C4-2B (cell line): ENCODE measurements at regions not wholly inside any gene's neighbourhood (a gene's known extent, or its start where the extent isn't known, plus 50 kb on each side); places are given as distances from the start of the nearest gene placed in this dataset.

ENCODE experiments used
- ZFX ChIP-seq: fragments of 450-650 bp; IDR thresholded peaks from 2 replicates; pipeline ENCODE4 v1.6.1; 2017
- TF ChIP-seq, protein P1 (sequence below): fragments of 450-650 bp; conservative IDR thresholded peaks from 2 replicates; pipeline ENCODE4 v1.5.1; 2017; ENCODE audit warnings: mild to moderate bottlenecking

DNA sequence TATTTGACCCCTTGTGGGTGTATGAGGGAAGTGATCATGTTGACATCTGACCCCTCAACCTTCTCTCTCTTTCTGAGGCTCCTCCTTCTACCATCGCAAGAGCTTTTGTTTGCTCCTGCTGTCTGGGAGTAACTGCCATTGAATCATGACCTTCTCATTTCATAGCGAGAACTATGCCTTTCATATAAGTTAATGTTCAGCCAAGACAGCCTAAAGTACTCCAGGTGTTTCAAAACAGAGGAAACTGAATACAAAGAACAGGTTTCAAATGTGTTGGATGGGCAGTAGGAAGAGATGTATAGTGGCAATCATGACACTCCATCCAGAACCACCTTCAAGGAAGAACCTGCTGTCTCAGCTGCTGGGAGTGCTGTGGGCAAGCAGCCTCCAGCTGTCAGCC, 403.1 kb downstream of the MID1IP1 start:
- TF ChIP-seq, protein P1, sequence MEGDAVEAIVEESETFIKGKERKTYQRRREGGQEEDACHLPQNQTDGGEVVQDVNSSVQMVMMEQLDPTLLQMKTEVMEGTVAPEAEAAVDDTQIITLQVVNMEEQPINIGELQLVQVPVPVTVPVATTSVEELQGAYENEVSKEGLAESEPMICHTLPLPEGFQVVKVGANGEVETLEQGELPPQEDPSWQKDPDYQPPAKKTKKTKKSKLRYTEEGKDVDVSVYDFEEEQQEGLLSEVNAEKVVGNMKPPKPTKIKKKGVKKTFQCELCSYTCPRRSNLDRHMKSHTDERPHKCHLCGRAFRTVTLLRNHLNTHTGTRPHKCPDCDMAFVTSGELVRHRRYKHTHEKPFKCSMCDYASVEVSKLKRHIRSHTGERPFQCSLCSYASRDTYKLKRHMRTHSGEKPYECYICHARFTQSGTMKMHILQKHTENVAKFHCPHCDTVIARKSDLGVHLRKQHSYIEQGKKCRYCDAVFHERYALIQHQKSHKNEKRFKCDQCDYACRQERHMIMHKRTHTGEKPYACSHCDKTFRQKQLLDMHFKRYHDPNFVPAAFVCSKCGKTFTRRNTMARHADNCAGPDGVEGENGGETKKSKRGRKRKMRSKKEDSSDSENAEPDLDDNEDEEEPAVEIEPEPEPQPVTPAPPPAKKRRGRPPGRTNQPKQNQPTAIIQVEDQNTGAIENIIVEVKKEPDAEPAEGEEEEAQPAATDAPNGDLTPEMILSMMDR: no peak
- no peak for TF ChIP-seq ZFX
